Endothelial cell of umbilical vein (primary cell): ENCODE measurements at regions not wholly inside any gene's neighbourhood (a gene's known extent, or its start where the extent isn't known, plus 50 kb on each side); places are given as distances from the start of the nearest gene placed in this dataset.
A peak's percentile ranks its signal among the peaks of the same experiment; 100 is the strongest.

Experiments
- BruUV-seq: library from RNA; stranded (reverse); fragments of 400-500 nt; replicated peaks from 2 replicates; lab custom pipeline; 2021; lab: Mats Ljungman, UMichigan
- CTCF ChIA-PET: fragments of 300-600, 350-600 bp; sonication (Branson Sonifier 250); formaldehyde crosslinking; loops from one replicate; lab custom pipeline; 2021; ENCODE audit warnings: antibody characterized with exemption, inconsistent platforms; lab: Charles Lee
- POLR2A ChIA-PET: fragments of 300-600, 350-600 bp; sonication (Branson Sonifier 250); formaldehyde crosslinking; loops from one replicate; lab custom pipeline; 2021; ENCODE audit warnings: antibody characterized with exemption, inconsistent platforms; lab: Charles Lee
- DNase-seq: peaks from one replicate; pipeline ENCODE4 v3.0.0-alpha.2; 2011; ENCODE audit warnings: low read depth, low spot score
- FAIRE-seq: peaks from 2 replicates; lab custom pipeline; 2011; peaks lifted over from hg19 to GRCh38; lab: Jason Lieb, UNC
- H2AFZ ChIP-seq: 2 replicates; pipeline ENCODE4 v1.6.0; 2012; ENCODE audit warnings: low read depth, low read length, control low read depth, inconsistent platforms
- H3K27ac ChIP-seq: 2 replicates; pipeline ENCODE4 v1.5.1; 2011; ENCODE audit warnings: low read depth, mild to moderate bottlenecking, control low read depth, low read length, moderate library complexity; ENCODE audit not compliant: insufficient read depth
- H3K27me3 ChIP-seq, 2 experiments: 2 replicates each; pipeline versions ENCODE4 v1.6.0 to v1.6.1; 2011; ENCODE audit warnings: low read length in 2 of 2, mixed read lengths in 1 of 2; ENCODE audit not compliant: control insufficient read depth in 2 of 2, insufficient read depth in 2 of 2
- H3K36me3 ChIP-seq, 2 experiments: 2 replicates in 1 of 2; 3 replicates in 1 of 2; pipeline ENCODE4 v1.5.1; 2011; ENCODE audit warnings: low read length in 2 of 2, mild to moderate bottlenecking in 1 of 2, moderate library complexity in 1 of 2; ENCODE audit not compliant: control insufficient read depth in 2 of 2, insufficient read depth in 2 of 2; ENCODE audit errors: extremely low read depth in 1 of 2
- H3K4me1 ChIP-seq: 3 replicates; pipeline ENCODE4 v1.5.1; 2011; ENCODE audit warnings: mild to moderate bottlenecking, low read length; ENCODE audit not compliant: control insufficient read depth, insufficient read depth; ENCODE audit errors: extremely low read depth
- H3K4me2 ChIP-seq: 2 replicates; pipeline ENCODE4 v1.6.1; 2011; ENCODE audit warnings: low read length, control low read depth, mixed read lengths; ENCODE audit not compliant: insufficient read depth
- H3K4me3 ChIP-seq, 3 experiments: fragments of 200-600 bp in 1 of 3; sonication (generic), shearing (Covaris generic) in 1 of 3; replicated peaks in 1 of 3; 2 replicates each; pipeline ENCODE4 v1.5.1; 2011 to 2016; ENCODE audit warnings: control low read depth in 3 of 3, low read length in 3 of 3, mild to moderate bottlenecking in 2 of 3, inconsistent platforms in 1 of 3, low read depth in 1 of 3, moderate library complexity in 1 of 3; ENCODE audit not compliant: insufficient read depth in 1 of 3
- H3K79me2 ChIP-seq: 2 replicates; pipeline ENCODE4 v1.6.0; 2012; ENCODE audit warnings: low read length, inconsistent platforms; ENCODE audit not compliant: control insufficient read depth, insufficient read depth
- H3K9ac ChIP-seq: replicated peaks from 2 replicates; pipeline ENCODE3; 2011; ENCODE audit warnings: low read length, control low read depth; ENCODE audit not compliant: insufficient read depth; ENCODE audit errors: extremely low read depth
- H3K9me1 ChIP-seq: replicated peaks from 3 replicates; pipeline ENCODE4 v1.6.0; 2011; ENCODE audit warnings: mild to moderate bottlenecking, low read length; ENCODE audit not compliant: control insufficient read depth, insufficient read depth; ENCODE audit errors: extremely low read depth
- H3K9me3 ChIP-seq: replicated peaks from 2 replicates; pipeline ENCODE4 v1.5.1; 2012; ENCODE audit warnings: low read length, inconsistent platforms; ENCODE audit not compliant: control insufficient read depth, insufficient read depth
- H4K20me1 ChIP-seq: replicated peaks from 2 replicates; pipeline ENCODE3; 2011; ENCODE audit warnings: mild to moderate bottlenecking, low read length; ENCODE audit not compliant: control insufficient read depth, insufficient read depth; ENCODE audit errors: extremely low read depth
- CTCF ChIP-seq, 2 donors: IDR thresholded peaks; 1 replicate in 1 of 2; 2 replicates in 1 of 2; pipeline ENCODE4 v1.5.1; 2011; ENCODE audit warnings: low read length in 2 of 2, mild to moderate bottlenecking in 2 of 2, moderate library complexity in 2 of 2, control low read depth in 1 of 2, inconsistent platforms in 1 of 2, low read depth in 1 of 2; ENCODE audit not compliant: insufficient read depth in 1 of 2; ENCODE audit errors: extremely low read depth in 1 of 2
- EZH2 ChIP-seq: IDR thresholded peaks from 2 replicates; pipeline ENCODE4 v1.6.1; 2012; ENCODE audit warnings: borderline replicate concordance, low read depth, mild to moderate bottlenecking, moderate library complexity, low read length, inconsistent platforms; ENCODE audit not compliant: severe bottlenecking
- GATA2 ChIP-seq: IDR thresholded peaks from 2 replicates; pipeline ENCODE4 v1.7.0; 2011; ENCODE audit warnings: low read depth, mild to moderate bottlenecking, moderate library complexity, mixed read lengths, low read length; ENCODE audit not compliant: insufficient read length, insufficient read depth
- JUN ChIP-seq: IDR thresholded peaks from 2 replicates; pipeline ENCODE4 v1.6.1; 2011; ENCODE audit warnings: borderline replicate concordance, low read depth; ENCODE audit not compliant: insufficient read length, insufficient read depth
- MYC ChIP-seq: IDR thresholded peaks from one replicate; pipeline ENCODE4 v1.6.1; 2011; ENCODE audit warnings: mild to moderate bottlenecking, low read depth, low read length
- POLR2A ChIP-seq: IDR thresholded peaks from 2 replicates; pipeline ENCODE4 v1.6.1; 2012; ENCODE audit warnings: low read depth, mild to moderate bottlenecking, control low read depth, low read length
- POLR2AphosphoS5 ChIP-seq: IDR thresholded peaks from 2 replicates; pipeline ENCODE4 v1.6.1; 2012; ENCODE audit warnings: low read depth, mild to moderate bottlenecking, control low read depth, low read length, moderate library complexity; ENCODE audit not compliant: insufficient read depth
- dilution Hi-C: fragments of 300-500 bp; cut with MboI; formaldehyde crosslinking; loops from one replicate; pipeline ENCODE4 v1.15.0; 2019; ENCODE audit warnings: low sequenced_read_pairs; ENCODE audit not compliant: extremely low pct_ligation_motif_present
- intact Hi-C: fragments of 100-400 bp; cut with micrococcal nuclease; formaldehyde crosslinking; loops from one replicate; pipeline ENCODE4 v1.10.0; 2022
- TF ChIP-seq, protein P1 (sequence below): IDR thresholded peaks from 2 replicates; pipeline ENCODE4 v1.6.1; 2011; ENCODE audit not compliant: insufficient read depth, insufficient read length

DNA sequence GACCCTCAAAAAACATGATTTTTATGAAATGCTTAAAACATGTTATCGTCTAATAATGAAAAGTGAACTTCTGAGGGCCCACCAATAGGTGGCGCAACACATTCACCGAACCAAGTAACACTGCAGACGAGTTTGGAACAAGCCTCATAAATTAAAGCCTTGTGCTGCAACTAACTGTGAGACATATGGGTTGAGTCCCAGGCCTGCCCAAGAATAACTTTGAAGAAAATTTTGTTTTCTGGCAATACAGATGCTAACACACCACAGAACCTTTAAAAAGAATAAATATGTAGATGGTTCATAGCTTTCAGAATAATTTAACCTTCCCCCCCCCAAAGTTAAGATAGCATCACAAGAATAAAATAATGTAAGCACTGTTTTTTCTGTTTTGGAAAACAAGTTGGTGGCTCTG, 285.9 kb downstream of the RNF144A start:
- Histone ChIP-seq H3K9ac (no peak overlapping the region), H3K4me2 (no peak overlapping the region), H3K36me3 (no peaks in the 10 kb centered on the region), H3K9me1 (no peaks in the 10 kb centered on the region), H3K27ac (no peak overlapping the region), H3K27me3 (no peaks in the 10 kb centered on the region), H2AFZ (no peak overlapping the region), H3K79me2 (no peaks in the 10 kb centered on the region), H3K4me1 (no peaks in the 10 kb centered on the region), H3K9me3 (no peaks in the 10 kb centered on the region), H4K20me1 (no peaks in the 10 kb centered on the region), H3K4me3 (no peak overlapping the region)
- intact Hi-C loops (loop anchor here (1.0 to 5.0 kb wide), 2 partner anchors 469 to 1482 kb away; no protein-coding TSS in a partner anchor), dilution Hi-C loops (no loop called here)
- TF ChIP-seq MYC, result no peak
- no peak for TF ChIP-seq GATA2
- TF ChIP-seq JUN, result no peak
- TF ChIP-seq POLR2AphosphoS5, result no peak
- TF ChIP-seq CTCF (IDR thresholded peaks at IDR 0.05; ENCODE audit: extremely low read depth in 1 of 2, insufficient read depth in 1 of 2, low read depth in 1 of 2, low read length in 2 of 2), result peak; percentile 63 to 65
- no peak for TF ChIP-seq EZH2
- TF ChIP-seq, protein P1, sequence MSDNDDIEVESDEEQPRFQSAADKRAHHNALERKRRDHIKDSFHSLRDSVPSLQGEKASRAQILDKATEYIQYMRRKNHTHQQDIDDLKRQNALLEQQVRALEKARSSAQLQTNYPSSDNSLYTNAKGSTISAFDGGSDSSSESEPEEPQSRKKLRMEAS, result no peak
- TF ChIP-seq POLR2A, result no peak
- peak; percentile 78 for FAIRE-seq
- peak; percentile 33 for DNase-seq
- CTCF ChIA-PET, result interaction anchor here (0.7 to 0.8 kb wide), 2 partner anchors 26 to 1481 kb away, joined by 3 read pairs; no protein-coding TSS in a partner anchor
- POLR2A ChIA-PET, result no interaction called here
- BruUV-seq, result no TSS peak
